ENCODE measurements at regions not wholly inside any gene's neighbourhood (a gene's known extent, or its start where the extent isn't known, plus 50 kb on each side); places are given as distances from the start of the nearest gene placed in this dataset.
"Not testable (repeated sequence)": the region's sequence is repeated elsewhere in the genome, so short reads cannot be mapped to it uniquely, and the experiment has no call there.

DNA sequence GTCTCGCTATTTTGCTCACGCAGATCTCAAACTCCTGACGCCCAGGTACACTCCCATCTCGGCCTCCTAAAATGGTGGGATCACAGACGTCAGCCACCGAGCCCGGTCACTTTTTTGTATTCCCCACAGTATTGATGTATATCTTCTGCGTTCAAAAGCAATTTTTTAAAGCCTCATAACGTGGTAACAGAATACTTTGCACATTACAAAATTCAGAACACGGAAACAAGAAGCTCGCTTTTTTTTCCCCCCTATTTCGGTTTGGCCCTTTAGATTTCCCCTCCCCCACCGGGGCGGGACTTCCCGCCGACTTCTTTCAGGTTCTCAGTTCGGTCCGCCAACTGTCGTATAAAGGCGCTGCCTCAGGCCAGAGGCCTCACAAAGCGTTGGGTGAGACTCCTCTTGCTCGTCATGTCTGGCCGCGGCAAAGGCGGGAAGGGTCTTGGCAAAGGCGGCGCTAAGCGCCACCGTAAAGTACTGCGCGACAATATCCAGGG, 88.4 kb downstream of the OR2B2 start:
- TF ChIP-seq, protein P1, sequence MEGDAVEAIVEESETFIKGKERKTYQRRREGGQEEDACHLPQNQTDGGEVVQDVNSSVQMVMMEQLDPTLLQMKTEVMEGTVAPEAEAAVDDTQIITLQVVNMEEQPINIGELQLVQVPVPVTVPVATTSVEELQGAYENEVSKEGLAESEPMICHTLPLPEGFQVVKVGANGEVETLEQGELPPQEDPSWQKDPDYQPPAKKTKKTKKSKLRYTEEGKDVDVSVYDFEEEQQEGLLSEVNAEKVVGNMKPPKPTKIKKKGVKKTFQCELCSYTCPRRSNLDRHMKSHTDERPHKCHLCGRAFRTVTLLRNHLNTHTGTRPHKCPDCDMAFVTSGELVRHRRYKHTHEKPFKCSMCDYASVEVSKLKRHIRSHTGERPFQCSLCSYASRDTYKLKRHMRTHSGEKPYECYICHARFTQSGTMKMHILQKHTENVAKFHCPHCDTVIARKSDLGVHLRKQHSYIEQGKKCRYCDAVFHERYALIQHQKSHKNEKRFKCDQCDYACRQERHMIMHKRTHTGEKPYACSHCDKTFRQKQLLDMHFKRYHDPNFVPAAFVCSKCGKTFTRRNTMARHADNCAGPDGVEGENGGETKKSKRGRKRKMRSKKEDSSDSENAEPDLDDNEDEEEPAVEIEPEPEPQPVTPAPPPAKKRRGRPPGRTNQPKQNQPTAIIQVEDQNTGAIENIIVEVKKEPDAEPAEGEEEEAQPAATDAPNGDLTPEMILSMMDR (IDR thresholded peaks at IDR 0.05): not testable (repeated sequence)
- TF ChIP-seq POLR2A (IDR thresholded peaks at IDR 0.05): not testable (repeated sequence)
